GM21717 (cell line): ENCODE measurements at regions not wholly inside any gene's neighbourhood (a gene's known extent, or its start where the extent isn't known, plus 50 kb on each side); places are given as distances from the start of the nearest gene placed in this dataset.

Experiments
- ATAC-seq: cut with Tn5 transposase; IDR thresholded peaks from one replicate; pipeline ENCODE4 v1.9.1; 2021; ENCODE audit warnings: mild to moderate bottlenecking, moderate library complexity; ENCODE audit not compliant: unreplicated experiment

DNA sequence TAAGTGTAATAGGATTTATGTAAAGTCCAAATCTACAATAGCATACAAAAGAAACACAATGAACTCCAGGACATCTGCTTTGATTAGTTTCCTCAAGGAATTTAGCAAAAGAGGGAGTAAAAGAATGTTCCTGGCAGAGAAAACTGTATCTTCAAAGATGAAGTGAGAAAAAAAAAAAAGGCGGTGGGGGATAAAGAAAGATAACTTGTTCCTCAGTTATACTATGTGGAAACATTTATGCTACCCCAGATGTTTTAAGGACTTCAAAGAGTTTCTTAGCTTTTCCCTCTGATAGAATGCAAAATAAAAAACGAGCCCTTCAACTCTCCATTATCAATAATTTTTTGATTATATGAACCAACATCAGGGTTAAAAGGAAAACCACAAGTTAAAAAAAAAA is 908.9 kb upstream of the ADGRL2 start:
- no peak for ATAC-seq

DNA sequence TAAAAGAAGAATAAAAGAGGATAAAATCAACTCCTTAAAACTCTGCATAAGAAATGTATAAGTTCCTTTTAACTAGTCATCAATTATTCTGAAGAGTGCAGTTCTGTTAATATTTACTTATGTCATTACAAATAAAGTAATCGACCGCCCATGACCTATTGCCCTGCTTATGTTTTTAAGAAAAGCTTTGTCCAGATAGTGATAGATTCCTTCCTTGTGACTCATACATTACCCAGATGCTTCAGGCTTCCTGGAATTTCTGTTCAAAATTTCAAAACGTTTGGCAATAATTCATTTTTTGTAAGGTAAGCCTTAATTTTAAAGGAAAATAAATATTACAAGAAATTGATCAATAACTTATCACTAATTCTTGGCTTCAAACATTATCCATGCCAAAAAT is 918.2 kb upstream of the ADGRL2 start:
- ATAC-seq: no peak

- no peak for ATAC-seq
Observed at GRCh38 chr1:80878343-80878742, 922.4 kb upstream of the ADGRL2 start.

DNA sequence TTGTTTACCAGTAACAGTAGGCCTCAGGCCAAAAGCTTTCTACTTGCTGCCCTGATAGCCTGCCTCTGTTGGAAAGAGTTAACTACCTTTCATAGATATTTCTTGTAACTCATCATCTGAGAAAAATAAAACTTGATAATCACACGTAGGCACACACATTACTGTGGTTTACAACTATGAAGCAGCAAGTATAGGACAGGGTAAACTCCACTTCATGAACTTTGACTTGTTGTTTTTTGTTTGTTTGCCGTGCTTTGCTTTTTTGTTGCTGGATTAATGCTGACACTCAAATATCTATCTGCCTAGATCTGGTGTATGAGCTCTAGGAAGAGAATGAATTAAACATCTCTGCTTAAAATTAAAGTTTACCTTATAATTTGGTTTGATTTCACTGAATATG is 924.7 kb upstream of the ADGRL2 start:
- no peak for ATAC-seq

DNA sequence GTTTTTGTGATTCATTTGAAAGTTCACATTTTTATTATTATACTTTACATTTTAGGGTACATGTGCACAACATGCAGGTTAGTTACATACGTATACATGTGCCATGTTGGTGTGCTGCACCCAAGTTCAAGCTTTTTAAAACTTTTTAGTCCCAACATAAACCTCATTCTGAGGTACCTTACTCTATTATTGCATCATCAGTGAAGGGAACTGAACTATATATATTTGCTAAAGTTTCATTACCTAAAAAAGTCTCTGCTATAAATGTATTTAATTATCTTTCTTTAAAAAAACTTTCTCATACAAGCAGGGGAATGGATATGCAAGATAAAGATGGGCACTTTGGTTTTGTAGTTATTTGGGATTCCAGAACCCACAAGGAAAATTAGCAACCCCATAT is 931.4 kb upstream of the ADGRL2 start:
- no peak for ATAC-seq

DNA sequence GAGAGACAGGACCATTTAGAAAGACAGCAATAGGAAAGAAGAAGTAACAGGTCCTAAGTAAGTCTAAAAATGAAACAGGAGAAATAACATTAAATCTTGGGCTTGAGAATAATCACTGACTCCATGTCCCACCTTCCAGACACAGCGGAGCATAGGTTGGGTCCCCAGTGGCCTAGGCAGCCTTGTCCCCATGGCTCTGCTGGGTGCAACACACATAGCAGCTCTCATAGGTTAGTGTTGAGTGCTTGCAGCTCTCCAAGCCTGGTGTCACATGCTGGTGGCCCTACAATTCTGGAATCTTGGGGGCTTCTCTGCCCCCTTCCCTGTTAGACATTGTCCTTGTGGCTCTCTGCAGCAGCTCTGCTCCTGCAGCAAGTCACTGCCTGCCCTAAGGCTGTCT is 952.8 kb upstream of the ADGRL2 start:
- no peak for ATAC-seq

- ATAC-seq: no peak
Observed at GRCh38 chr1:80846966-80847365, 953.8 kb upstream of the ADGRL2 start.

DNA sequence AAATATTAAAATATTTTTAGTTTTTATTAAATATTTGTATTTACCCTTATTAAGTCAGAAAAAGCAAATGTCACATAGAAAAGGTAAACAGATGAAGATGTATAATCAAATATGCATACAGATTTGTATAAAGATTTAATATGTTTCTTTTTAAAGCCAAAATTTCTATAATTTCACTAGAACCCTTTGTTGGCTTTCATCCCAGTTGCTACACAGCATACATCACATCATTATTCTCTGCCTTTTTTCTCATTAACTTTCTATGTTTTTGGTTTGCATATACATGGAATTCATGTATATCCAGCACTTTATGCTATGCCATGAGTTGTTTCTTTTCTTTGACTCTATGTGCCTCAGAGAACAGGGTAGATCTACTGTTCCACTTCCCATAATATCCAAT is 957.9 kb upstream of the ADGRL2 start:
- ATAC-seq: no peak

GRCh38 chr1:80841261-80841660 is 959.5 kb upstream of the ADGRL2 start:
- no peak for ATAC-seq

GRCh38 chr1:80837066-80837465 is 963.7 kb upstream of the ADGRL2 start:
- ATAC-seq: no peak

DNA sequence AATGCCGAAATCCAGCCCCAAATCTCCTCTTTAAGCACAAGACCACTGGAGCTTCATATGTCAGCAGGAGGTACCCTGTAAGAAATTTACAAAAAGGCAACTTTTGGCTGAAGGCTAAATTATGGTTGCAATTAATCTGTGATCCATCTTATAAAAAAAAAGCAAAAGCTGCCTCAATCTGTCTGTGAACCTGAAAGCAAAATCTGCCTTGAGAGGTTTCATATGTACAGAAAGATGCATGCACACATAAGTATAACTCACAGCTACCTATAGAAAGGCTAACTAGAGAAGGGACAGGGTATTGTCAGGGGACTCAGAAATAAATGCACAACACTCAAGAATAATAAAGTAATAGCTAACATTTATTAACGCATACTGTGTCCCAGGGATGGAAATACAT is 964.2 kb upstream of the ADGRL2 start:
- no peak for ATAC-seq

DNA sequence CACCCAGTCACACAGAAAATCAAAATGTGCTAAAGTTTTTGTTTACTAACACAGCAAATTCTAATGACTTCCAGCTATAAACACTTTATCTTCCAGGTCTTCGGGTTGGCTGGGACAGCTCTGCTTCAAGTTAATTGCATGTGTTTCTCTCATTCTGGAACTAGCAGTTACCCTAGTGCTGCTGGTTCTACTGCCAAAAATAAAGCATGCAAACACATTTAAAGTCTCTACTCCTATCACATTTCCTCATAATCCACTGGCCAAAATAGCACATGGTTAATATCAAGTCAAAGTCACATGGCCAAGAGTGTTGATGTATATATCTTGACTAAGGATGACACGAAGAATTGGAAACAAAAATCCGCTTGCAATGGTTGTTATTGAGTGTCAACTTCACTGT is 973.1 kb upstream of the ADGRL2 start:
- no peak for ATAC-seq

- no peak for ATAC-seq
Observed at GRCh38 chr1:80825067-80825466, 975.7 kb upstream of the ADGRL2 start.

GRCh38 chr1:80818211-80818610 is 982.5 kb upstream of the ADGRL2 start:
- ATAC-seq: no peak

DNA sequence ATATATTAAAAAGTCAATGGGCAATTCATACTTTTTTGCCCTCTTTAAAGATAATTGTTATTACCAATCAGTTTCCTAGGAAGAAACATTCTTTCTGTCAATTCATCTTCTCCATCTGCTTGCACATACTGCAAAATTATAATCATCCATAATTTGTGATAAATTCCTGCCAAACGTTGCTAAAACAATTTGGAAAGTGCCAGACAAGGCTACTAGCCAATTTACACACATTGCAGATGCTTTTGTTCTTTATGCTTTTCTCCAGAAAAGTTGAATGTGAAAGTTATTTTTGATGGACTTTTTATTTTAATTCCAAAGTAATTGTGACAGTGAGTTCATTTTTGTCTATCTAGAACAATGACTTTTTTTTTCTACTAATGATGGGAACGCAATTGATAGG is 992.8 kb upstream of the ADGRL2 start:
- ATAC-seq: no peak

GRCh38 chr1:80806431-80806830 is 994.3 kb upstream of the ADGRL2 start:
- ATAC-seq: no peak

DNA sequence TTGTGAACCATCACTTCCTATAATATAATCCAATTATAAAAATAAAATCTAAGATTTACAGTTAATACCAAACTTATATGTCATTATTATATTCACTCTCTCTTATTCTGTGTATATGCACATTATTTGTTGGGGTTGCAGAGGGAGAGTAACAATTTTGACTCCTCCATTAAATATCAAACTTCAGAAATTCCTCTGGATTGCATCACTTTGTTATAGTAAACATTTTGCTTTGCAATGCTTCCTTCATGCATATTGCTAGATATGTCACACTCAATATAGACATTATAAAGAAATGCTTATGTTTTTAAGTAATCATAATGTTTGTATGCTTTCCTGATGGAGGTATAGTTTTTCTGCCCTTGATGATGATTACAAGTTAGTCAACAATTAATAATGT is 999.0 kb upstream of the ADGRL2 start:
- no peak for ATAC-seq

DNA sequence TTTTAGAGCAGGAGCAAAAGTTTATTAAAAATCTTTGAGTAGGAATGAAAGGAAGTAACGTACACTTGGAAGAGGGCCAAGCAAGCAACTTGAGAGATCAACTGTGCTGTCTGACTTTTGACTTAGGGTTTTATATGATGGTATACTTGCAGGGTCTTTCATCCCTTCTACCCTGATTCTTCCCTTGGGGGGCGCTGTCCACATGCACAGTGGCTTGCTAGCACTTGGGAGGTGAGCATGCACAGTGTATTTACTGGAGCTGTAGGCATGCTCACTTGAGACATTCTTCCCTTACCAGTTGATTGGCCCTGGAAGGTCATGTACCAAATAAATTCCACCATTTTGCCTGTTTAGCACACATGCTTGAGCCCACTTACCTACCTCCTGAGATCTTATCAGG is 1001.3 kb upstream of the ADGRL2 start:
- no peak for ATAC-seq

GRCh38 chr1:80779275-80779674 is 1021.5 kb upstream of the ADGRL2 start:
- ATAC-seq: no peak

DNA sequence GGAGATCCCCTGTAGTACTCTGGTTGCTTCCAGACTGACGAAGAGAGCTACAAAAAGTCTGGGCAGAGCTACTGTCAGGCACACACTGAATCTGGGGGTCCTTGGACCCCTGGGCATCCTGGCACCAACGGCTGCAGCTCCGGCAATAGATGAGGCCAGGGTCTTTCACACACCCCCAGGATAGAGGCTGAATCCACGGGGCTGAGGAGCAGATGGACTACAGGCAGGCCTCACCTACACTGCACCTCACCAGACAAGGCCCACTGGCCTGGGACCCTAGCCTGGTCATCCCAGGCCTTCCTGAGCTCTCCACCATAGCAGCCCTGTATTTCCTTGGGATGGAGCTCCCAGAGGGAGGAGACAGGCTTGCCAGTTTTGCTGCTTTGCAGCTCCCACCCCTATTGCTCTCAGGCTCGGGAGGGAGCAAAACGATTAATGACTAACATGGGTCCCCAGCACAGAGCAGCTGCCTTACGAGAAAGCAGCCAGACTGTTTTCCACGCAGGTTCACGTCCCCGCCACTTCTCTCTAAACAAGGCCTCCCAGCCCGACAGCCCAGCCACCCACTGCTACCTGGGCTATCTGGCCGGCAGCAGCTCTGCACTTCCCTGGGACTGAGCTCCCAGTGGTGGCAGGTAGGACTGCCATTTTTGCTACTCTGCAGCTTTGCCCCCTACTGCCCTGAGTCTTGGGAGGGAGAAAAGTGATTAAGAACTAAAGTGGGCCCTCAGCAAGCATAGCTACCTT is 1022.5 kb upstream of the ADGRL2 start:
- ATAC-seq: no peak

- no peak for ATAC-seq
Observed at GRCh38 chr1:80776266-80776665, 1024.5 kb upstream of the ADGRL2 start.

GRCh38 chr1:80769208-80769750 is 1031.5 kb upstream of the ADGRL2 start:
- ATAC-seq: no peak

DNA sequence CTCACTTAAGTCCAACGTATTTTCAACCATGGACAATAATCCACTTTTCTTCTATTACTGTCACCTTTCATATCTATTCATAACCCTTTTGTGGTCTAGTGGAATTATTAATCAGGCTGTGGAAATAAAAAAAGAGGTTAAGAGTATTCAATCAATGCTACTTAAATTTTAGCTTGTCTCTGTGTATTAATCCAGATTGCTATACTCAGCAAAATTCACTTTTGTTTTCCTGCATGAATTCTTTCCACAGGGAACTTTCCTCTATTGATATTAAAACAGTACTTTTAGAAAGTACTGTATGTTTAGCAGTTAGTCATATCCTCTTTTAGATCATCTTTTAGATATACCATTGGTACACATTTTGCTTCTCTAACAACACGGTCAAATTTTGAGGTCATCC is 1033.0 kb upstream of the ADGRL2 start:
- no peak for ATAC-seq
